ENCODE measurements at regions not wholly inside any gene's neighbourhood (a gene's known extent, or its start where the extent isn't known, plus 50 kb on each side); places are given as distances from the start of the nearest gene placed in this dataset.

- no peak for DNase-seq
- Histone ChIP-seq H3K4me1 (no peaks in the 10 kb centered on the region), H3K4me3 (no peak overlapping the region), H3K9me3 (no peaks in the 10 kb centered on the region), H3K27me3 (no peaks in the 10 kb centered on the region), H3K27ac (no peak overlapping the region), H3K36me3 (no peaks in the 10 kb centered on the region)
- TF ChIP-seq CTCF (IDR thresholded peaks at IDR 0.05) (no peak), POLR2A (IDR thresholded peaks at IDR 0.05) (no peak)
Observed at GRCh38 chr14:65993103-65993502, 493.1 kb upstream of the CCDC196 start.

- H3K27ac ChIP-seq = no peak overlapping the region
- no peak for TF ChIP-seq CTCF (IDR thresholded peaks at IDR 0.05)
- no peak for TF ChIP-seq POLR2A (IDR thresholded peaks at IDR 0.05)
- no peaks in the 10 kb centered on the region for H3K36me3 ChIP-seq
- DNase-seq = no peak
- no peaks in the 10 kb centered on the region for H3K4me1 ChIP-seq
- H3K4me3 ChIP-seq = no peak overlapping the region
- no peaks in the 10 kb centered on the region for H3K27me3 ChIP-seq
- H3K9me3 ChIP-seq = no peaks in the 10 kb centered on the region
Observed at GRCh38 chr14:65993996-65994395, 492.2 kb upstream of the CCDC196 start.

GRCh38 chr14:65997347-65997746, 488.8 kb upstream of the CCDC196 start:
- no peak for DNase-seq
- Histone ChIP-seq H3K36me3 (no peaks in the 10 kb centered on the region), H3K4me3 (no peak overlapping the region), H3K9me3 (peaks cover 0 to 7% (median 0%) of the 10 kb centered on the region in 4 donors), H3K27me3 (no peaks in the 10 kb centered on the region), H3K27ac (no peak overlapping the region), H3K4me1 (no peaks in the 10 kb centered on the region)
- TF ChIP-seq POLR2A (IDR thresholded peaks at IDR 0.05) = no peak
- no peak for TF ChIP-seq CTCF (IDR thresholded peaks at IDR 0.05)

- H3K4me3 ChIP-seq = no peak overlapping the region
- H3K27ac ChIP-seq = no peak overlapping the region
- H3K36me3 ChIP-seq = no peaks in the 10 kb centered on the region
- no peaks in the 10 kb centered on the region for H3K4me1 ChIP-seq
- DNase-seq = no peak
- peaks cover 0 to 7% (median 0%) of the 10 kb centered on the region in 4 donors for H3K9me3 ChIP-seq
- TF ChIP-seq CTCF (IDR thresholded peaks at IDR 0.05) (no peak), POLR2A (IDR thresholded peaks at IDR 0.05) (no peak)
- no peaks in the 10 kb centered on the region for H3K27me3 ChIP-seq
Observed at GRCh38 chr14:65999865-66000264, 486.3 kb upstream of the CCDC196 start.

- no peak overlapping the region for H3K27ac ChIP-seq
- no peaks in the 10 kb centered on the region for H3K36me3 ChIP-seq
- no peak for DNase-seq
- no peaks in the 10 kb centered on the region for H3K27me3 ChIP-seq
- no peak overlapping the region for H3K4me3 ChIP-seq
- peaks cover 0 to 7% (median 0%) of the 10 kb centered on the region in 4 donors for H3K9me3 ChIP-seq
- no peaks in the 10 kb centered on the region for H3K4me1 ChIP-seq
- TF ChIP-seq CTCF (IDR thresholded peaks at IDR 0.05) = no peak
- no peak for TF ChIP-seq POLR2A (IDR thresholded peaks at IDR 0.05)
Observed at GRCh38 chr14:66000766-66001165, 485.4 kb upstream of the CCDC196 start.

GRCh38 chr14:66001356-66001755, 484.8 kb upstream of the CCDC196 start:
- DNase-seq = no peak

More at GRCh38 chr14:66001356-66001755, 484.8 kb upstream of the CCDC196 start:
- H3K4me1 ChIP-seq = no peaks in the 10 kb centered on the region
- no peak overlapping the region for H3K27ac ChIP-seq
- peaks cover 0 to 7% (median 0%) of the 10 kb centered on the region in 4 donors for H3K9me3 ChIP-seq
- no peaks in the 10 kb centered on the region for H3K36me3 ChIP-seq
- no peaks in the 10 kb centered on the region for H3K27me3 ChIP-seq
- TF ChIP-seq POLR2A (IDR thresholded peaks at IDR 0.05) (no peak), CTCF (IDR thresholded peaks at IDR 0.05) (no peak)
- no peak overlapping the region for H3K4me3 ChIP-seq

All from Peyer's patch (tissue), 4 donors.